Activated CD4-positive, alpha-beta T cell treated with anti-CD3 and anti-CD28 coated beads, Interleukin-2, amount 10 ng/mL, durations not matched to agents 7 days and 5 days (primary cell): ENCODE measurements at regions not wholly inside any gene's neighbourhood (a gene's known extent, or its start where the extent isn't known, plus 50 kb on each side); places are given as distances from the start of the nearest gene placed in this dataset.

Experiments
- CTCF ChIA-PET: fragments of 350-600 bp; sonication (Branson Sonifier 250); formaldehyde crosslinking; loops from one replicate; lab custom pipeline; 2021; ENCODE audit warnings: antibody characterized with exemption; lab: Charles Lee
- POLR2A ChIA-PET: fragments of 350-600 bp; sonication (Branson Sonifier 250); formaldehyde crosslinking; loops from one replicate; lab custom pipeline; 2021; ENCODE audit warnings: antibody characterized with exemption; lab: Charles Lee
- DNase-seq: peaks from one replicate; pipeline ENCODE4 v3.0.0-alpha.2; 2020
- H3K27ac Mint-ChIP-seq: one replicate; pipeline ENCODE4 v1.8.0; 2021; ENCODE audit warnings: mild to moderate bottlenecking, moderate library complexity, mixed read lengths
- H3K27me3 Mint-ChIP-seq: one replicate; pipeline ENCODE4 v1.8.0; 2021; ENCODE audit warnings: mixed read lengths
- H3K36me3 Mint-ChIP-seq: one replicate; pipeline ENCODE4 v1.8.0; 2021; ENCODE audit warnings: low read depth, mixed read lengths
- H3K4me1 Mint-ChIP-seq: one replicate; pipeline ENCODE4 v1.8.0; 2021; ENCODE audit warnings: mixed read lengths
- H3K4me3 Mint-ChIP-seq: one replicate; pipeline ENCODE4 v1.8.0; 2021; ENCODE audit warnings: mild to moderate bottlenecking, moderate library complexity, mixed read lengths
- H3K9me3 Mint-ChIP-seq: one replicate; pipeline ENCODE4 v1.8.0; 2021; ENCODE audit warnings: mixed read lengths

DNA sequence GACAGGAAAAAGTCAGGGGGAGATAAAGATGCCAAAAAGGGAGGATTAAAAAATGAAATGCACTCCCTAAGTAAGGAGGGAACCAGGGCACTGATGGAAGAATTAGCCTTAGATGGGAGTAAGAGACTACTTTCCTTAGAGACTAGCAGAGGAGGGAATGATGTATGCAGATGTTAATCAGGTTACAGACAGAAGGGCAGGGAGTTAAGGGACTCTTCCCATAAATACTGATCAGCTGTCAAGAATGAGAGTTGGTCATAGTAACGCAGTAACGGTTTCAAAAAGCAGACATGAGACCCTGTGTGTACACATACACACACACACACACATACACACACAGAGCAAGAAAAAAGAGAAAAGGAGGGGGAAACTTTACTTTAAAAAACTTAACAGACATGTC, 93.4 kb downstream of the PHLDA1 start:
- H3K36me3 Mint-ChIP-seq: peaks cover 1% of the 10 kb centered on the region
- H3K27me3 Mint-ChIP-seq: no peaks in the 10 kb centered on the region
- no peak overlapping the region for H3K27ac Mint-ChIP-seq
- POLR2A ChIA-PET: no interaction called here
- no peak for DNase-seq
- H3K4me1 Mint-ChIP-seq: peaks cover 24% of the 10 kb centered on the region
- CTCF ChIA-PET: interaction anchor here (0.6 to 2.0 kb wide), 3 partner anchors 13 to 88 kb away, joined by 3 to 4 read pairs (median 3); no protein-coding TSS in a partner anchor
- no peak overlapping the region for H3K4me3 Mint-ChIP-seq
- H3K9me3 Mint-ChIP-seq: peaks cover 5% of the 10 kb centered on the region

DNA sequence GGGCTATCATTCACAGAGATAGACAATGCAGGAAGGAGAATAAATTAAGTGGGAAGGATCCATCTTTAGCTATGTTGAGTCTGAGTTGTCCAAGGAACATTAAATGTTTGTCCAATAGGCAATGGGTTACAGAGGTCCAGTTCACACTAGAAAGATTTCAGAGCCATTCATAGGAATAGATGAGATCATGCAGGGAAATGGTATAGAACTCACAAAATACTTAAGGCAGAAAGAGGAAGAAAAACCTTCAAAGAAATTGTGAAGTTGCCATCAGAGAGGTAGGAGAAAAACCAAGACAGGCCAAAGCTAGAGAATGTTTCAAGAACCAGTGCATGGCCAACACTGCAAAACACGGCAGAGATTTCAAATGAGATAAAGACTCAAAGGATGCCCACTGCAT, 94.1 kb downstream of the PHLDA1 start:
- ChIA-PET POLR2A (no interaction called here), CTCF (interaction anchor here (0.6 to 2.0 kb wide), 5 partner anchors 12 to 89 kb away, joined by 3 to 4 read pairs (median 3); no protein-coding TSS in a partner anchor)
- H3K27me3 Mint-ChIP-seq: no peaks in the 10 kb centered on the region
- H3K27ac Mint-ChIP-seq: no peak overlapping the region
- peaks cover 24% of the 10 kb centered on the region for H3K4me1 Mint-ChIP-seq
- no peak overlapping the region for H3K4me3 Mint-ChIP-seq
- peaks cover 5% of the 10 kb centered on the region for H3K9me3 Mint-ChIP-seq
- no peak for DNase-seq
- H3K36me3 Mint-ChIP-seq: peaks cover 1% of the 10 kb centered on the region

DNA sequence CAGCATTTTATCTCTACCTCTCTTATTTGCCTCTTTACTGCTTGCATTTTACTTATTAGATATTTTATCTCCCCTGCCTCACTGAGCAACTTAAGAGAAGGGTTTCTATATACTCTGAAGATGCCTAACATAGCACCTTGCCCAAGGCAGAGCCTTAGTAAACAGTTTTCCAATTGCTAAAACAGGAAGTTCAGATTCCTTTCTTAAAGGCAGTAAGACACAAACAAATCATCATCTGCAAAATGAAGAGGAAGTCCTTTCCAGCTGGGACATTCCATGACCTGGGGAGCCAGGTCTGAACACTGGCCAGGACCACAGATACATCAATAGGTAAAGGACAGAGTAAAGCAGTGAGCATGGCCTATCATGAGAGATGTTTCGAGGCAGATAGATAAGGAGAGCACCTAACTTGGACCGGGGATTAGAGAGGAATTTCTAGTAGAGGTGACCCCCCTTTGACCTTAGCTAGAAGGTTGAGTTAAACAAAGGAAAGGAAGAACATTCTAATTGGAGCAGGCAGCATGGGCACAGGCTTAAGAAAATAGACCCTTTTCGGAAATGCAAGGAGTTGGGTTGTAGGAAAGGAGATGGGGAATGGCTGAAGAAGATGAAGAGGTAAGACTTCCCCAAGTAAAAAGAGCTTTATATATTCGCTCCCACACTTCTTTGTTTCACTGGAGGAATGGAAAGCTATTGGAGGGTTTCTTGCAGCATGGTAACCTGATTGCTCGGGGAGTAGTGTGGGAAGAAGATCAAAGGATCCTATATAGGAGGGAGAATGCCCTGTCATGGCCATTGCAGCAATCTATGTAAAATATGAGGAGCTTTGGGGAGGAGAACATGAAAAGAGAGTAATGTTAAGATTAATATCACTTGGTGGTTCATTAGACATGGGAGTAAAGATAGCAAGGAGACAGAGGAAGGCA, 94.8 kb downstream of the PHLDA1 start:
- ChIA-PET CTCF (interaction anchor here (0.8 to 3.3 kb wide), 3 partner anchors 8 to 16 kb away, joined by 3 to 15 read pairs (median 4); no protein-coding TSS in a partner anchor), POLR2A (no interaction called here)
- Mint-ChIP-seq H3K36me3 (peaks cover 4% of the 10 kb centered on the region), H3K27ac (no peak overlapping the region), H3K4me3 (no peak overlapping the region), H3K4me1 (peaks cover 24% of the 10 kb centered on the region), H3K27me3 (peaks cover 3% of the 10 kb centered on the region), H3K9me3 (peaks cover 5% of the 10 kb centered on the region)
- no peak for DNase-seq

DNA sequence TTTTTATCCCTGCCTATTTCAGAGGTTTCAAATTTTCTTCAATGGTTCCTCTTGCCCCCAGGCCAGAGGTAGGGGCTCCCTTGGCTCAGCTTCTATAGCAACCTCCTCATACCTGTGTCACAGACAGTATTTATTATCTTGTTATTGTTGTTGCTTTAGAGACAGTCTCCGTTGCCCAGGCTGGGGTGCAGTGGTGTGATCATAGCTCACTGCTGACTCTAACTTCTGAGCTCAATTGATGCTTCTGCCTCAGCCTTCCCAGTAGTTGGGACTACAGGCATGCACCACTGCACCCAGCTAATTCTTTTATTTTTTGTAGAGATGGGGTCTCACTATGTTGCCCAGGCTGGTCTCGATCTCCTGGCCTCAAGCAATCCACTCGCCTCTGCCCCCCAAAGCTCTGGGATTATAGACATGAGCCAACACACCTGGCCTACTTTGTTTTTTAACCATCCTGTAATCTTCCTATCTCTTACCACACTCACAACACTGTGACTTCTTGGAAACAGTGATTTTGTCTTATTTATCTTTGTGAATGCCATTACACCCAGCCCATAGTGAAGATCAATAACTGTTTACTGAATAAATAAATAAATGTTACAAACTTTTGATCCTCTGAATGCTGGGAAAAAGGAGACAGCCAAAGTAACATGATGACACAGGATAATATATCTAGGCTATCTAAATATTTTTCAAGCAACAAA, 95.9 kb downstream of the PHLDA1 start:
- Mint-ChIP-seq H3K4me1 (peaks cover 24% of the 10 kb centered on the region), H3K27me3 (peaks cover 3% of the 10 kb centered on the region), H3K27ac (peak overlapping the region; percentile 57), H3K9me3 (peaks cover 4% of the 10 kb centered on the region), H3K4me3 (no peak overlapping the region), H3K36me3 (peaks cover 3% of the 10 kb centered on the region)
- ChIA-PET CTCF (interaction anchor here (0.9 to 3.3 kb wide), 8 partner anchors 9 to 452 kb away, joined by 3 to 15 read pairs (median 4); partner anchors contain the start of gene PHLDA1), POLR2A (no interaction called here)
- DNase-seq: no peak

DNA sequence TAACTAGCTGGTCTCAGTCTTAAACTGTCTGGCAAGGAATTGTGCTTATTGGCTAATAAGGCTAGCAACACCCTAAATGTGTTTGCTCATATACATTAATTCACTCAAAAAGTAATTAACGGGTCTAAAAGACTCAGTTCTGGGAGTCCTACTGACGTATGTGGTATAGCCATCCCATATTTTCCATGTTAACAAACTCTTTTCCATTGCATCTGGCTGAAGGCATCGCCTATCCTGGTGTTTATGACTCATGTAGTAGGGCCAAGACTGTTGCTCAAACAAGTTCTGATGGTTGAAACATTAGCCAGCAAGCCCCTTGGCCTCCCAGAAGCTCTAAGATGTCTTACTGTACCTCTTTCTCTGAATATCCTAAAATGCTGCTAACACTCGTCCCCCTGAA, 98.5 kb downstream of the PHLDA1 start:
- Mint-ChIP-seq H3K9me3 (no peaks in the 10 kb centered on the region), H3K4me1 (peaks cover 24% of the 10 kb centered on the region), H3K27ac (no peak overlapping the region), H3K27me3 (peaks cover 10% of the 10 kb centered on the region), H3K4me3 (no peak overlapping the region), H3K36me3 (peaks cover 2% of the 10 kb centered on the region)
- ChIA-PET CTCF (interaction anchor here (0.7 to 1.4 kb wide), 4 partner anchors 25 to 422 kb away, joined by 3 read pairs; partner anchors contain the start of gene KRR1), POLR2A (no interaction called here)
- DNase-seq: no peak

- Mint-ChIP-seq H3K9me3 (peaks cover under 1% of the 10 kb centered on the region), H3K27me3 (peaks cover 10% of the 10 kb centered on the region), H3K27ac (no peak overlapping the region), H3K36me3 (peaks cover 2% of the 10 kb centered on the region), H3K4me3 (no peak overlapping the region), H3K4me1 (peaks cover 24% of the 10 kb centered on the region)
- ChIA-PET POLR2A (no interaction called here), CTCF (interaction anchor here (1.4 kb wide), 1 partner anchor 90 kb away, joined by 3 read pairs; no protein-coding TSS in a partner anchor)
- no peak for DNase-seq
Measured at GRCh38 chr12:75932241-75932640, 99.3 kb downstream of the PHLDA1 start.

DNA sequence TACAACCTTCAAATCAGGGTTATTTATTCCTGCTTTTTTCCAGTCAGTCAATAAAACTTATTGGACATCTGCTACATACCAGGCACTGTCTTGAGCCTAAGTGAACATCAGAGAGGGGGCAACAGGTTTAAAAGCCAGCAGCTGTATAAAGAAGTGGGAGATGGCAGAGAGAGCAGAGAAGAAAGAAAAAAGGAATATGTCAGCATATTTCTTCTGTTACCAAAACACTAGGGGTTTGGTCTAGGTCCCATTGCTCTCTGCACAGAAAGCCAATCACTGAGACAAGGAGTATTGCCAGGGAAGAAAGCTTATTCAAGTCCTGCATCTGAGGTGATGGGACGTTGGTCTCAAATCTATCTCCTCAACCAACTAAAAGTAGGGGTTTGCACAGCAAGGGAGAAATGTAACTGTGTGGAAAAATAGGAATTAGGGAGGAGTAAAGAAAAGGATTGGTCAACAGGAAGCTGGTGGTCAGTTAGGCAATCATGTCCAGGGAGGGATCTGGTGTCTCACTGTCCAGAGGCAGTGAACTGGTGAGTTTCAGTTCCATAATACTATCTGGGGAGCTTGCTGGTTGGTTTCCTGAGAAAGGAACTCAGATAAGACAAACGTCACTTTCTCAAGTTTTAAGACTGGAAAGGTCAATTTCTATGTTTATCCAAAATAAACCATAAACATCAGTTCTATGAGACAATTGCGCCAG, 107.5 kb downstream of the PHLDA1 start:
- POLR2A ChIA-PET: no interaction called here

GRCh38 chr12:75922944-75923642, 108.5 kb downstream of the PHLDA1 start:
- Mint-ChIP-seq H3K36me3 (peaks cover 19% of the 10 kb centered on the region), H3K9me3 (peaks cover 27% of the 10 kb centered on the region), H3K27ac (no peak overlapping the region), H3K27me3 (peaks cover 7% of the 10 kb centered on the region), H3K4me3 (no peak overlapping the region), H3K4me1 (peaks cover 12% of the 10 kb centered on the region)
- ChIA-PET CTCF (interaction anchor here (1.0 to 2.0 kb wide), 4 partner anchors 10 to 109 kb away, joined by 3 to 7 read pairs (median 5); partner anchors contain the start of gene PHLDA1), POLR2A (no interaction called here)
- no peak for DNase-seq

More for the DNA sequence above, 107.5 kb downstream of the PHLDA1 start:
- no peak overlapping the region for H3K4me3 Mint-ChIP-seq
- H3K27ac Mint-ChIP-seq: no peak overlapping the region
- H3K36me3 Mint-ChIP-seq: peaks cover 19% of the 10 kb centered on the region
- peaks cover 12% of the 10 kb centered on the region for H3K4me1 Mint-ChIP-seq
- CTCF ChIA-PET: interaction anchor here (1.0 to 2.0 kb wide), 5 partner anchors 11 to 108 kb away, joined by 3 to 7 read pairs (median 4); partner anchors contain the start of gene PHLDA1
- peaks cover 12% of the 10 kb centered on the region for H3K27me3 Mint-ChIP-seq
- DNase-seq: no peak
- H3K9me3 Mint-ChIP-seq: peaks cover 27% of the 10 kb centered on the region

DNA sequence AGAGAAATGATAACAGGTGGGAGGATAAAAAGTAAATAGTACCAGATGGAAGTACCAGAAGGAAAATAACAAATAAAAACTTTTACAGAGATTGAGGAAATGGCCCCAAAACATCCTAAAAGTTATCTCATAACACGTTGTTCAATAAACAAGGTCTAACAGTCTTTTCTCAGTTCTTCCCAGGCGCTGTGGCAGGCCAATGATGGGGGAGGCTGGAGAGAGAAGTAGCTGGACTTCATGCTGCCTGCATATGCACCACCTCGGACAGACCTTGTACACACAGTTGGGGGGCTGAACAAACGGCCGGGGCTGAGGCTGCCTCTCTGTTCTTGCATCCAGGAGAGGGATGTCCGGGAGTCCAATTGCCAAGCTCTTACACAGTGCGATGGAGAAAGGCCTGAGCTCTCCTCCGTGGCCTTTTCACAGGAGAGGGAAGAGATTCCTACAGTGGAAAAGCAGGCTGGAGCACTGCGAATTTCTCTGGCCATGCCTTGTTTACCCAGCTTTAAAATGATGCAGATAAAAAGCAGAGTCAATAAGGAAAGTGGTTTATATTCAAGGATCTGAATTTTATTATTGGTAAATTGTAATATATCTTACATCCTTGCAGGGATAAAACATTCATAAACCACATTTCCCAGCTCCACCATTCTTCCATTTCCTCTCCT, 109.8 kb downstream of the PHLDA1 start:
- Mint-ChIP-seq H3K4me1 (peaks cover 15% of the 10 kb centered on the region), H3K36me3 (peaks cover 19% of the 10 kb centered on the region), H3K27ac (no peak overlapping the region), H3K9me3 (peaks cover 25% of the 10 kb centered on the region), H3K27me3 (peaks cover 7% of the 10 kb centered on the region), H3K4me3 (no peak overlapping the region)
- ChIA-PET POLR2A (no interaction called here), CTCF (interaction anchor here (1.2 to 2.0 kb wide), 2 partner anchors 9 to 56 kb away, joined by 5 to 7 read pairs; no protein-coding TSS in a partner anchor)
- DNase-seq: no peak

DNA sequence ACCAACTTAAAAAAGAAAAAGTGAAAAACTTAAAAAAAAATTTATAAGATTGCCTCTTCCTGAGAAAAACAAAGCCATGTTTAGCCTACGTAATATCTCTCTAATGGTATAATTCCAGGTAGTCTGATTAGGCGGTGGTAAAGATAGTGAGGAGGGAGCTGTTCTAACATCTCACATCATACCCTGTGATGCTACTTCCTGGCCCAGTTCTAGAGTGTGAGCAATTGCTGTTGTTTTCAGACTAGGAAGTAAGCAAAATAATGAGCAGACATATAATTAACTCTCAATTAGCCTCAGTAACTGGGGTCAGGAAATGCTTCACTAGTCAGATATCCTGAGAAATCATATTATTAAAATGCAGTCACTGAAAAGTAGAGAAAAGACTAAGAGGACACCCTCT, 113.9 kb downstream of the PHLDA1 start:
- CTCF ChIA-PET: interaction anchor here (0.6 to 1.2 kb wide), 4 partner anchors 12 to 158 kb away, joined by 3 to 4 read pairs (median 3); no protein-coding TSS in a partner anchor
- Mint-ChIP-seq H3K4me3 (no peak overlapping the region), H3K27me3 (peaks cover 2% of the 10 kb centered on the region), H3K27ac (no peak overlapping the region), H3K9me3 (no peaks in the 10 kb centered on the region), H3K4me1 (peaks cover 5% of the 10 kb centered on the region), H3K36me3 (peaks cover 2% of the 10 kb centered on the region)
- POLR2A ChIA-PET: interaction anchor here (0.9 kb wide), 1 partner anchor 103 kb away, joined by 3 read pairs; no protein-coding TSS in a partner anchor
- no peak for DNase-seq

DNA sequence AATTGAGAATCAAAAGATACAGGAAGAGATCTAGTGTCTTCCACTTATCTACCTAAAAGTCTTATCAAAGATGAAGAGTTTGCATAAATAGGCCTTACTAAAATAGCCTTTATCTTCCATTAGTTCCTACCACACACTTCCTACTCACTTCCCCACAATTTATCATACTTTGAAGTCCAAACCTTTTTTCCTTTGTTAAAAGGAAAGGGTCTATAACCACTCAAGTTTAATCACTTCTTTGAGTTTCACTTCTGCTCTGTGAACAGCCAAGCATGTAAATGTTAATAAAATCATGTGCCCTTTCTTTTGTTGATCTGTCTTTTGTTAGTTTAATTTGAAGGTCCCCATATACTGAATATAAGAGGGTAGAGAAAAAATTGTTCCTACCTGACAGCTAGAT, 114.5 kb downstream of the PHLDA1 start:
- Mint-ChIP-seq H3K4me1 (peaks cover 3% of the 10 kb centered on the region), H3K27ac (no peak overlapping the region), H3K4me3 (no peak overlapping the region), H3K27me3 (peaks cover 2% of the 10 kb centered on the region), H3K36me3 (no peaks in the 10 kb centered on the region), H3K9me3 (no peaks in the 10 kb centered on the region)
- ChIA-PET CTCF (interaction anchor here (1.2 kb wide), 1 partner anchor 103 kb away, joined by 3 read pairs; no protein-coding TSS in a partner anchor), POLR2A (no interaction called here)
- DNase-seq: no peak
